K562 (cell line): ENCODE measurements at regions not wholly inside any gene's neighbourhood (a gene's known extent, or its start where the extent isn't known, plus 50 kb on each side); places are given as distances from the start of the nearest gene placed in this dataset.

Experiments
- ZNF324 ChIP-seq: fragments of 250-450 bp; sonication (Bioruptor Pico); IDR thresholded peaks from 2 replicates; pipeline ENCODE4 v1.4.0; 2020; ENCODE audit warnings: mild to moderate bottlenecking
- TF ChIP-seq, protein P1 (sequence below), 2 experiments: fragments of 450-650 bp; IDR thresholded peaks; 2 replicates each; pipeline ENCODE4 v1.6.1; 2016; ENCODE audit warnings: mild to moderate bottlenecking in 2 of 2, borderline replicate concordance in 1 of 2, low read depth in 1 of 2, moderate library complexity in 1 of 2

DNA sequence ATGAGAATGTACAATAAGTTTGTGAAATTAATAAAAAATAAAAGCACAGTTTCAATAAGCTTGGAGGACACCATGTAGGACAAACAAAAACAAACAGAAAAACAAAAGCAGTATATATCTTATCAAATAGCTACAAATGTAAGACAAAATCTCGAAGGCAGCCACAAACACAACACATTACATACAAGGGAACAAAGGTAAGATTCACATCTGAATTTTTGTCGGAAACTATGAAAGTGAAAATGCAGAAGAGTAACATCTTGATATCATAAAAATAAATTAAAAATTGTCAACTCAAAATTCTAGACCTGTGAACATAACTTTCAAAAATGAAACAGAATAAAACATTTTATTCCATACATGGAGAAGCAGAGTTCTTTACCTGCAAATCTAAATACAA, 1049.5 kb upstream of the ADGRL2 start (continued):
- TF ChIP-seq, protein P1, sequence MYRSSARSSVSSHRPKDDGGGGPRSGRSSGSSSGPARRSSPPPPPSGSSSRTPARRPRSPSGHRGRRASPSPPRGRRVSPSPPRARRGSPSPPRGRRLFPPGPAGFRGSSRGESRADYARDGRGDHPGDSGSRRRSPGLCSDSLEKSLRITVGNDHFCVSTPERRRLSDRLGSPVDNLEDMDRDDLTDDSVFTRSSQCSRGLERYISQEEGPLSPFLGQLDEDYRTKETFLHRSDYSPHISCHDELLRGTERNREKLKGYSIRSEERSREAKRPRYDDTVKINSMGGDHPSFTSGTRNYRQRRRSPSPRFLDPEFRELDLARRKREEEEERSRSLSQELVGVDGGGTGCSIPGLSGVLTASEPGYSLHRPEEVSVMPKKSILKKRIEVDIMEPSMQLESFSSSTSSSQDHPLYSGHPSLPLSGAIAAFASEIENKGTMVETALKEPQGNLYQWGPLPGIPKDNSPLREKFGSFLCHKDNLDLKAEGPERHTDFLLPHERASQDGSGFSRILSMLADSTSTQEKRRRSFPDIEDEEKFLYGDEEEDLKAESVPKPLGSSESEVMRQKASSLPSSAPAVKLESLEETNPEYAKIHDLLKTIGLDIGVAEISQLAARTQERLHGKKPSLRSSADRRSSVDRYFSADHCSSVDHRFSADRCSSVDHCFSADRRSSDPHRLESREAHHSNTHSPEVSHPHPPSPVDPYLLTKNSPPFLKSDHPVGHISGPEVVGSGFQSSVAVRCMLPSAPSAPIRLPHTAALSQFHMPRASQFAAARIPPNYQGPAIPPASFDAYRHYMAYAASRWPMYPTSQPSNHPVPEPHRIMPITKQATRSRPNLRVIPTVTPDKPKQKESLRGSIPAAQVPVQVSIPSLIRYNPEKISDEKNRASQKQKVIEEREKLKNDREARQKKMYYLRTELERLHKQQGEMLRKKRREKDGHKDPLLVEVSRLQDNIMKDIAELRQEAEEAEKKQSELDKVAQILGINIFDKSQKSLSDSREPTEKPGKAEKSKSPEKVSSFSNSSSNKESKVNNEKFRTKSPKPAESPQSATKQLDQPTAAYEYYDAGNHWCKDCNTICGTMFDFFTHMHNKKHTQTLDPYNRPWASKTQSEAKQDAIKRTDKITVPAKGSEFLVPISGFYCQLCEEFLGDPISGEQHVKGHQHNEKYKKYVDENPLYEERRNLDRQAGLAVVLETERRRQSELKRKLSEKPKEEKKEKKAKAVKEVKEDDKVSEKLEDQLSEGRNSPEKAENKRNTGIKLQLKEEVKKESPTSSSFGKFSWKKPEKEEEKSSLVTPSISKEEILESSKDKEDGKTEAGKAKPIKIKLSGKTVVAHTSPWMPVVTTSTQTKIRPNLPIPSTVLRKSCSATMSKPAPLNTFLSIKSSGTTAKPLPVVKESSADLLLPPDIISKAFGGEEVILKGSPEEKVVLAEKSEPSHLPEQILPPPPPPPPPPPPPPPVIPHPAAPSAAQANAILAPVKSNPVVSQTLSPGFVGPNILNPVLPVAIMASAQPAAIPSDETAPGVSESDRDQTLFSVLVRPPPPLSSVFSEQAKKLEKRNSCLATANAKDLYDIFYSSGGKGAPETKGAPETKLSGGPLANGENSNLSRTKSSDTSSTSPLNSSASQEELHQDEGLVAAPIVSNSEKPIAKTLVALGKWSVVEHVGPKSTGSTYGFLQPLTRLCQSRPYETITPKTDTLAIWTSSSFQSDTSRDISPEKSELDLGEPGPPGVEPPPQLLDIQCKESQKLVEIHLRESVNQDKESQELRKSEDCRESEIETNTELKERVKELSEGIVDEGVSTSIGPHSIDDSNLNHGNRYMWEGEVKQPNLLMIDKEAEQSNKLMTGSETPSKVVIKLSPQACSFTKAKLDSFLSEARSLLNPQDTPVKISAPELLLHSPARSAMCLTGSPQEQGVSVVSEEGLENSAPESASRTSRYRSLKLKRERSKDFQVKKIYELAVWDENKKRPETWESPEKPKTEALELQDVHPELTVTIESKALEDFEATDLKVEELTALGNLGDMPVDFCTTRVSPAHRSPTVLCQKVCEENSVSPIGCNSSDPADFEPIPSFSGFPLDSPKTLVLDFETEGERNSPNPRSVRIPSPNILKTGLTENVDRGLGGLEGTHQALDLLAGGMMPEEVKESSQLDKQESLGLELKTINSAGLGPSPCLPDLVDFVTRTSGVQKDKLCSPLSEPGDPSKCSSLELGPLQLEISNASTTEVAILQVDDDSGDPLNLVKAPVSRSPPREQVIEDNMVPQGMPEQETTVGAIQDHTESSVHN (IDR thresholded peaks at IDR 0.05; ENCODE audit: borderline replicate concordance in 1 of 2, low read depth in 1 of 2), result no peak
- no peak for TF ChIP-seq ZNF324 (CRISPR knock-in tag)
- TF ChIP-seq, all 486 proteins: peak for 0
